Transverse colon (tissue), 4 donors: ENCODE measurements at regions not wholly inside any gene's neighbourhood (a gene's known extent, or its start where the extent isn't known, plus 50 kb on each side); places are given as distances from the start of the nearest gene placed in this dataset.

Source experiments
- EP300 ChIP-seq: sonication (generic); formaldehyde crosslinking; IDR thresholded peaks from one replicate; pipeline ENCODE4 v1.6.1; 2017; ENCODE audit warnings: antibody characterized with exemption, low read depth
- POLR2A ChIP-seq: fragments of 450-650 bp; IDR thresholded peaks from one replicate; pipeline ENCODE4 v1.6.1; 2016; ENCODE audit warnings: antibody characterized with exemption, mild to moderate bottlenecking, moderate library complexity
- POLR2AphosphoS5 ChIP-seq, 3 donors: sonication (generic); formaldehyde crosslinking; IDR thresholded peaks; one replicate each; pipeline ENCODE4 v1.6.1; 2016; ENCODE audit warnings: antibody characterized with exemption in 3 of 3
- TF ChIP-seq, protein P1 (sequence below), 5 experiments: fragments of 200-600 bp in 3 of 5; fragments of 450-650 bp in 2 of 5; sonication (generic) in 3 of 5; IDR thresholded peaks; 1 replicate in 2 of 5; 2 replicates in 3 of 5; pipeline ENCODE4 v1.5.1; 2016 to 2017; ENCODE audit warnings: antibody characterized with exemption in 5 of 5, inconsistent platforms in 3 of 5, mild to moderate bottlenecking in 2 of 5, moderate library complexity in 1 of 5

DNA sequence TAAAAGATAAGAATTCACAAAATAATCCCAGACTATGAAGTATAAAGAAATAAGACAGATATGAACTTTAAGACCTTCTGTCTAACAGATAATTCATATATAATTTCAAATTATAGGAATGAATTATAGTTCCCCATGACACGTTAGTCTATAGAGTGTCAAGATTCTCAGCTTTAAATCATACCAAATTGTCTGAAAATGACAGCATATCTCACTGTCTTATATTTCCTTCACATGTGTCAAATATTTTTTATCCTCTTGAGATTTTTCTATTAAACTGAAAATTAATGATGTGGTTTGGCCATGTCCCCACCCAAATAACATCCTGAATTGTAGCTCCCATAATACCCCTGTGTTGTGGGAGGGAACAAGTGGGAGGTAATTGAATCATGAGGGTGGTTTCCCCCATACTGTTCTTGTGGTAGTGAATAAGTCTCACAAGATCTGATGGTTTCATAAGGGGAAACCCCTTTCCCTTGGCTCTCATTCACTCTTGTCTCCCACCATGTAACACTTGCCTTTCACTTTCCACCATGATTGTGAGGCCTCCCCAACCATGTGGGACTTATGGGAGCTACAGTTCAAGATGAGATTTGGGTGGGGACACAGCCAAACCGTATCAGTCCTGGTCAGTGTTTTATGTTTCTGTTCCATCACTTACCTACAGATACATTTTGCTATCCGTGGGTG, 825.3 kb upstream of the GJE1 start:
- TF ChIP-seq, protein P1, sequence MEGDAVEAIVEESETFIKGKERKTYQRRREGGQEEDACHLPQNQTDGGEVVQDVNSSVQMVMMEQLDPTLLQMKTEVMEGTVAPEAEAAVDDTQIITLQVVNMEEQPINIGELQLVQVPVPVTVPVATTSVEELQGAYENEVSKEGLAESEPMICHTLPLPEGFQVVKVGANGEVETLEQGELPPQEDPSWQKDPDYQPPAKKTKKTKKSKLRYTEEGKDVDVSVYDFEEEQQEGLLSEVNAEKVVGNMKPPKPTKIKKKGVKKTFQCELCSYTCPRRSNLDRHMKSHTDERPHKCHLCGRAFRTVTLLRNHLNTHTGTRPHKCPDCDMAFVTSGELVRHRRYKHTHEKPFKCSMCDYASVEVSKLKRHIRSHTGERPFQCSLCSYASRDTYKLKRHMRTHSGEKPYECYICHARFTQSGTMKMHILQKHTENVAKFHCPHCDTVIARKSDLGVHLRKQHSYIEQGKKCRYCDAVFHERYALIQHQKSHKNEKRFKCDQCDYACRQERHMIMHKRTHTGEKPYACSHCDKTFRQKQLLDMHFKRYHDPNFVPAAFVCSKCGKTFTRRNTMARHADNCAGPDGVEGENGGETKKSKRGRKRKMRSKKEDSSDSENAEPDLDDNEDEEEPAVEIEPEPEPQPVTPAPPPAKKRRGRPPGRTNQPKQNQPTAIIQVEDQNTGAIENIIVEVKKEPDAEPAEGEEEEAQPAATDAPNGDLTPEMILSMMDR (IDR thresholded peaks at IDR 0.05) = no peak
- no peak for TF ChIP-seq EP300
- no peak for TF ChIP-seq POLR2A
- TF ChIP-seq POLR2AphosphoS5 (IDR thresholded peaks at IDR 0.05) = no peak
